ENCODE measurements at regions not wholly inside any gene's neighbourhood (a gene's known extent, or its start where the extent isn't known, plus 50 kb on each side); places are given as distances from the start of the nearest gene placed in this dataset.

DNA sequence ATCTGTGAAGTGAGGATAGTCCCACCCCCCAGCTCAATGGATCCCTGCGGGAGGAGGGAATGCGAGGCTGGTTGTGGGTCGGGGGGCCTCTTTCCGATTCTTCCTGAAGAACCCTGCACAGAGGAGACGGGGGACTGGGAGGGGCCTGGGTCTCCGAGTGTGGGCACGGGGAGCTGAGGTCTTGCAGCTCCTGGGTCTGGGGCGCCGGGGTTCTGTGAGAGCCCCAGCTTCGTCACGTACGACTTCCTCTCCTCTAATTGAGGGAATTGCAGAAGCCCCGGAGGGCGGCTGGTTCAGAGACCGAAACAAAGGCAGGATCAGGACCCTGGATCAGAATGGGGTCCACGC is 66.6 kb downstream of the DIO3 start:
- no peak overlapping the region for H4K91ac ChIP-seq (replicated peaks; ENCODE audit: insufficient read length, low read length)
- H2BK20ac ChIP-seq (ENCODE audit: low read length): no peak overlapping the region
- DNase-seq (ENCODE audit: low read depth in 1 of 2, low spot score in 2 of 2) (no peak), FAIRE-seq (no peak)
- H3K14ac ChIP-seq (ENCODE audit: insufficient read length): no peak overlapping the region
- no peaks in the 10 kb centered on the region for H3K79me1 ChIP-seq (ENCODE audit: low read depth, low read length)
- ChIA-PET POLR2A (ENCODE audit: partially characterized antibody) (interaction anchor here (0.6 to 0.8 kb wide), 2 partner anchors 12 to 65 kb away, joined by 3 read pairs; no protein-coding TSS in a partner anchor), CTCF (ENCODE audit: partially characterized antibody) (interaction anchor here (0.6 to 2.9 kb wide), 25 partner anchors 11 to 727 kb away, joined by 3 to 13 read pairs (median 3); no protein-coding TSS in a partner anchor)
- no peak overlapping the region for H3K9ac ChIP-seq (replicated peaks in 1 of 4; ENCODE audit: extremely low read depth in 1 of 4, low read depth in 3 of 4, low read length in 3 of 4)
- H3K23me2 ChIP-seq (ENCODE audit: low read depth, low read length): peaks cover 4% of the 10 kb centered on the region; the same call in 1 of the 2 replicates
- H3K18ac ChIP-seq (ENCODE audit: extremely low read depth, low read length): no peak overlapping the region
- H3K4ac ChIP-seq (replicated peaks; ENCODE audit: insufficient read length, low read depth, low read length): no peak overlapping the region
- H3K4me2 ChIP-seq (ENCODE audit: insufficient read depth in 1 of 2, low read depth in 2 of 2, low read length in 2 of 2): no peak overlapping the region
- no peak overlapping the region for H2BK5ac ChIP-seq (ENCODE audit: low read depth, low read length)
- H3K27me3 ChIP-seq (replicated peaks in 1 of 4; ENCODE audit: control insufficient read depth in 3 of 4, extremely low read depth in 1 of 4, insufficient read depth in 3 of 4, low read length in 3 of 4): peaks cover 0 to 12% (median 9%) of the 10 kb centered on the region in 4 experiments; a peak in 6 of 7 replicates
- H2BK12ac ChIP-seq (ENCODE audit: low read depth, low read length): no peak overlapping the region
- WGBS, 2 experiments (ENCODE audit: extremely low coverage in 1 of 2, insufficient coverage in 1 of 2, insufficient read length in 1 of 2, insufficient replicate concordance in 2 of 2, low coverage in 1 of 2, low lambda C conversion rate in 2 of 2, missing lambda C conversion rate in 1 of 2): 78% methylated on average over 14 of the region's 16 CpGs; no CpG with 5 or more reads in 1 of the 2 experiments
- no peak overlapping the region for H2AFZ ChIP-seq (ENCODE audit: low read length)
- H3K36me3 ChIP-seq (ENCODE audit: control insufficient read depth in 2 of 4, insufficient read depth in 4 of 4, low read length in 3 of 4): no peaks in the 10 kb centered on the region
- no peaks in the 10 kb centered on the region for H3K79me2 ChIP-seq (ENCODE audit: control insufficient read depth in 1 of 2, insufficient read depth in 2 of 2, low read length in 2 of 2)
- no peak overlapping the region for H3K27ac ChIP-seq (ENCODE audit: low read depth, low read length)
- H4K8ac ChIP-seq (ENCODE audit: extremely low read depth, insufficient read depth, low read length): no peak overlapping the region
- H4K20me1 ChIP-seq (replicated peaks in 1 of 2; ENCODE audit: control insufficient read depth in 1 of 2, insufficient read depth in 2 of 2, low read length in 2 of 2): no peaks in the 10 kb centered on the region
- no peak overlapping the region for H3K4me3 ChIP-seq (ENCODE audit: extremely low read depth in 1 of 4, insufficient read depth in 2 of 4, low read depth in 3 of 4, low read length in 4 of 4)
- H2BK15ac ChIP-seq (ENCODE audit: low read length): no peak overlapping the region
- peaks cover 0 to 12% (median 6%) of the 10 kb centered on the region in 4 experiments; a peak in 5 of 7 replicates for H3K4me1 ChIP-seq (replicated peaks in 1 of 4; ENCODE audit: control insufficient read depth in 3 of 4, insufficient read depth in 4 of 4, low read length in 3 of 4)
- H3K56ac ChIP-seq (replicated peaks; ENCODE audit: insufficient read length, low read depth, low read length): no peak overlapping the region
- H2AK5ac ChIP-seq (ENCODE audit: low read depth, low read length): no peak overlapping the region
- H3K9me3 ChIP-seq (ENCODE audit: insufficient read depth in 2 of 2, low read depth in 1 of 2, low read length in 1 of 2): no peaks in the 10 kb centered on the region
- no peak overlapping the region for H3K23ac ChIP-seq (ENCODE audit: insufficient read length)
- no peak overlapping the region for H2BK120ac ChIP-seq (replicated peaks; ENCODE audit: low read depth, low read length)
- no peak overlapping the region for H4K5ac ChIP-seq (ENCODE audit: insufficient read length, low read depth, low read length)
- no peak for TF ChIP-seq YY1 (IDR thresholded peaks at IDR 0.05; ENCODE audit: low read depth, low read length)
- no peak for TF ChIP-seq SP2 (IDR thresholded peaks at IDR 0.05; ENCODE audit: low read length)
- no peak for TF ChIP-seq RBBP5 (IDR thresholded peaks at IDR 0.05; ENCODE audit: borderline replicate concordance, low read depth, low read length)
- TF ChIP-seq CBX8 (IDR thresholded peaks at IDR 0.05; ENCODE audit: borderline replicate concordance, low read depth, low read length): no peak
- no peak for TF ChIP-seq GTF2F1 (IDR thresholded peaks at IDR 0.05; ENCODE audit: borderline replicate concordance, low read depth, low read length)
- TF ChIP-seq HDAC6 (IDR thresholded peaks at IDR 0.05; ENCODE audit: low read depth, low read length): no peak
- no peak for TF ChIP-seq TBP (IDR thresholded peaks at IDR 0.05; ENCODE audit: low read depth, low read length)
- no peak for TF ChIP-seq CEBPB (IDR thresholded peaks at IDR 0.05; ENCODE audit: low read depth, low read length)
- no peak for TF ChIP-seq EZH2 (IDR thresholded peaks at IDR 0.05; ENCODE audit: low read depth, low read length, severe bottlenecking)
- TF ChIP-seq PHF8 (conservative IDR thresholded peaks at IDR 0.05; ENCODE audit: low read depth, low read length): no peak
- TF ChIP-seq RFX5 (IDR thresholded peaks at IDR 0.05; ENCODE audit: borderline replicate concordance, low read depth, low read length): no peak
- TF ChIP-seq, protein P1, sequence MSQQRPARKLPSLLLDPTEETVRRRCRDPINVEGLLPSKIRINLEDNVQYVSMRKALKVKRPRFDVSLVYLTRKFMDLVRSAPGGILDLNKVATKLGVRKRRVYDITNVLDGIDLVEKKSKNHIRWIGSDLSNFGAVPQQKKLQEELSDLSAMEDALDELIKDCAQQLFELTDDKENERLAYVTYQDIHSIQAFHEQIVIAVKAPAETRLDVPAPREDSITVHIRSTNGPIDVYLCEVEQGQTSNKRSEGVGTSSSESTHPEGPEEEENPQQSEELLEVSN (IDR thresholded peaks at IDR 0.05): no peak
- no peak for TF ChIP-seq FOSL1 (IDR thresholded peaks at IDR 0.05; ENCODE audit: insufficient read depth, low read depth, low read length)
- no peak for TF ChIP-seq EP300 (IDR thresholded peaks at IDR 0.05; ENCODE audit: borderline replicate concordance in 1 of 2, low read depth in 2 of 2, low read length in 2 of 2)
